GM13976 (cell line): ENCODE measurements at regions not wholly inside any gene's neighbourhood (a gene's known extent, or its start where the extent isn't known, plus 50 kb on each side); places are given as distances from the start of the nearest gene placed in this dataset.

Experiments
- DNase-seq: peaks from one replicate; pipeline ENCODE4 v3.0.0; 2012; ENCODE audit warnings: low spot score
- CTCF ChIP-seq: IDR thresholded peaks from 2 replicates; pipeline ENCODE4 v1.5.1; 2012; ENCODE audit warnings: borderline replicate concordance, mild to moderate bottlenecking; ENCODE audit not compliant: insufficient read depth; ENCODE audit errors: extremely low read depth, missing control alignments, control extremely low read depth
- in situ Hi-C: fragments of 300-500 bp; cut with MboI; formaldehyde crosslinking; loops from one replicate; pipeline ENCODE4 v1.12.0; 2022; ENCODE audit warnings: low sequenced_read_pairs, mixed read lengths, inconsistent platforms; ENCODE audit not compliant: unreplicated experiment

DNA sequence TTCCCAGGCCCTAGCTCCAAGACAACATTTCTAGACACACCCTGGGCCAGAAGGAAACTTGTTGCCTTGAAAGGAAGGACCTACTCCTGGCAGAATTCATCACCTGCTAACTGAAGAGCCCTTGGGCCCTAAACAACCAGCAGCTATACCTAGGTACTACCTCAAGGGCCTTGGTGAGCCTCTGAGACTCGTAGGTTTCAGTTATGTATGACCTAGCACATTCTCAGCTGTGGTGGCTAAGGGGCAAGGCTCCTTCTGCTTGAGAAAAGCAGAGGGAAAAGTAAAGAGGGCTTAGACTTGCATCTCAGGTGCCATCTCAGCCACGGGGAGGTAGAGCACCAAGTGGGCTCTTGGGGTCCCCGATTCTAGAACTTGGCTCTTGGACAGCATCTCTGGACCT is 132.3 kb upstream of the NHSL1 start:
- in situ Hi-C loops = no loop called here

GRCh38 chr6:138637822-138638221 is 135.7 kb upstream of the CCDC28A start:
- in situ Hi-C loops = no loop called here
- TF ChIP-seq CTCF = no peak
- no peak for DNase-seq

More for the DNA sequence above, 132.3 kb upstream of the NHSL1 start:
- no peak for DNase-seq
- TF ChIP-seq CTCF = no peak

DNA sequence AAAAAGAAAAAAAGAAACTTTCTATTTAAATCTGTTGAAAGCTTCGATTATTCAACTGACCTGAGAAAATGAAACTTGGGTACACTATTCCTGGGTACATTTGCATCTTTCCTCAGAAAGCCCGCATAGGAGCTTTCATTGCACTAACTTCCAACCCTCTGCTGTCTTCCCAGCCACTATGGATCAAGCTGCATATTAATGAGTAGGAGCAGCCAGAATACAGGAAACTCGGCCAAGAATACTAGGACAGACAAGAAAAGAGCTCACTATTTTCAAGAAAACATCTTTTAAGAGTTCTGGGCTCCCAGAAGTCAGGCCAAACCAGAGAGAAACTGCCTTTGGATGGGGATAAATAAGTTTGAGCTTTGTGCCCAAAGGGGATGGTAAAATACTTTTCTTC is 135.0 kb upstream of the CCDC28A start:
- TF ChIP-seq CTCF = no peak
- in situ Hi-C loops = no loop called here
- DNase-seq = no peak

DNA sequence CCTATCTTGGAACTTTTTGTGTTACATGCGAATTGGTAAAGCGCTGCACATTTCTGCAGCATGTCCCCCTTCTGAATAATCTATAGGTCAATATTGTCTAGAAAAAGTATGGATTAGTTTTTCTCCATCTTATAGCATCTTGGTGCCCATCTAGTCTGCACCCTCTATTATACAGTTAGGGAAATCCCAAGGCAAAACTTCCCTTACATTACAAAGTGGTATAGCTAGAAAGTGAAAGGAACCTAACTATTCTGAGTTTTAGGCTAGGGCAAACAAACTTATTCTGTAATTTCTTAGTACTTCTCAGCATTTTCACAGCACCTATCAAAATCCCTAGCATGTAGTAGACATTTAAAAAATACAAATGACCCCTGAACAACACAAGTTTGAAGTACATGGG is 133.5 kb upstream of the CCDC28A start:
- no peak for DNase-seq
- in situ Hi-C loops = no loop called here
- TF ChIP-seq CTCF = no peak

- TF ChIP-seq CTCF = no peak
- DNase-seq = no peak
- in situ Hi-C loops = no loop called here
Measured at GRCh38 chr6:138643210-138643609, 130.4 kb upstream of the CCDC28A start.

DNA sequence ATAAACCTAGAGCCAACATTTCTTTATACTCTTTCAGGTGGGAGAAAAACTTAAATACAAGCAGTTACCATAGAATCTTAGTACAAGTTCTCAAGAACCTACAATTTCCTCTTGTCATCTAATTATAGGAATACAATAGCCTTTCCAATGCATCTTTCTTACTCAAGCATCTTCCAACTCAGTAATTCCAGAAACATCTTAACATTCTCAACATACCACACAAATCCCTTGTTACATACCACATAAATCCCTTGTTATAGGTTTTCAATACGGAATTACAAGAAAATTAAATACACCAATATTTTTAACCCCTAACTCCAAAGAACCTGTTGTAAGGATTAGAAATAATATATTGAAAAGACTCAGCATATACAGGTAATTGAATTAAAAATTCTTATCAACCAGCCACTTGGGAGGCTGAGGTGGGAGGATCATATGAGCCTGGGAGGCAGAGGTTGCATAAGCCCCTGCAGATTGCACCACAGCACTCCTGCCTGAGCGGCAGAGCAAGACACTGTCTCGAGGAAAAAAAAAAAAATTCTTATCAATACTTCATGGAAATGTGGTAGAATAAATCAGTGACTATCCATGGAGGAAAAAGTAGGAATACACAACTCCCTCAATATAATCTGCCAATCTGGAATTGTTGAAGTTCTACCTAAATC is 127.5 kb upstream of the CCDC28A start:
- in situ Hi-C loops = no loop called here
- no peak for DNase-seq
- TF ChIP-seq CTCF = no peak

DNA sequence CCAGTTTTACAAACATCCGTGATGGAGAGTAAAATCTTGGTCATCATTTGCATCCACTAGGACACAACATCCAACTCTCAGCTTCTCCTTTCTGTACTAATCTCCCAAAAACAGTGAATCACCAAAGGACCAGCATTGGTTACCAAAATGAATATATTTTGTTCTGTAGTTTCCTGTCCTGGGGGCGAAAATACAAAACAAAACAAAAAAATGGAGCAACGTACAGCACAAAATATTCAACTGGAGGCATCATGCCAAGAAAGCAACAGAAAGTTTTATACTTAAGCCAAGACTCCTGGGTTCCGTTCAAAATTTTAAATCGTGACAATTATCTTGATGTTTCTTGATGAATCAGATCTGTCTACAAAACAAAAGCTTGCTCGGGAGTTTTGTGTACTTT is 126.6 kb upstream of the CCDC28A start:
- in situ Hi-C loops = no loop called here
- TF ChIP-seq CTCF = no peak
- DNase-seq = no peak
